Keratinocyte (primary cell): ENCODE measurements at regions not wholly inside any gene's neighbourhood (a gene's known extent, or its start where the extent isn't known, plus 50 kb on each side); places are given as distances from the start of the nearest gene placed in this dataset.

Experiments used
- CTCF ChIP-seq, 3 experiments: IDR thresholded peaks in 1 of 3; conservative IDR thresholded peaks in 1 of 3; optimal IDR thresholded peaks in 1 of 3; 2 replicates in 2 of 3; 3 replicates in 1 of 3; pipeline versions ENCODE3 to v1.5.1; 2011; ENCODE audit warnings: low read length in 3 of 3, mild to moderate bottlenecking in 3 of 3, moderate library complexity in 2 of 3, control low read depth in 1 of 3, inconsistent platforms in 1 of 3; ENCODE audit not compliant: insufficient read depth in 2 of 3; ENCODE audit errors: extremely low read depth in 1 of 3
- EZH2 ChIP-seq: IDR thresholded peaks from one replicate; pipeline ENCODE4 v1.6.1; 2012; ENCODE audit warnings: inconsistent platforms, mild to moderate bottlenecking, low read length, moderate library complexity

GRCh38 chr2:120607506-120607905 is 128.2 kb upstream of the GLI2 start:
- no peak for TF ChIP-seq EZH2
- TF ChIP-seq CTCF (optimal IDR thresholded peaks at IDR 0.05 in 1 of 3, IDR thresholded peaks at IDR 0.05 in 1 of 3, conservative IDR thresholded peaks at IDR 0.05 in 1 of 3; ENCODE audit: extremely low read depth in 1 of 3, insufficient read depth in 2 of 3, low read length in 3 of 3) = no peak
